Upper lobe of right lung (tissue), 1 donor: ENCODE measurements at regions not wholly inside any gene's neighbourhood (a gene's known extent, or its start where the extent isn't known, plus 50 kb on each side); places are given as distances from the start of the nearest gene placed in this dataset.

Experiments
- ATAC-seq: fragments of 200-7000 bp; cut with Tn5 transposase; one replicate; pipeline ENCODE4 v1.9.1; 2020; ENCODE audit warnings: mild to moderate bottlenecking, moderate library complexity
- DNase-seq: peaks from one replicate; pipeline ENCODE4 v3.0.0-alpha.2; 2020
- H3K27ac ChIP-seq: fragments of 200-600 bp; one replicate; pipeline ENCODE4 v1.8.0; 2022
- H3K27me3 ChIP-seq: fragments of 200-600 bp; one replicate; pipeline ENCODE4 v1.8.0; 2022; ENCODE audit warnings: mild to moderate bottlenecking
- H3K36me3 ChIP-seq: fragments of 200-600 bp; one replicate; pipeline ENCODE4 v1.8.0; 2022
- H3K4me1 ChIP-seq: fragments of 200-600 bp; one replicate; pipeline ENCODE4 v1.8.0; 2022
- H3K4me3 ChIP-seq: fragments of 200-600 bp; one replicate; pipeline ENCODE4 v1.8.0; 2022; ENCODE audit warnings: mild to moderate bottlenecking
- H3K9me3 ChIP-seq: fragments of 200-600 bp; one replicate; pipeline ENCODE4 v1.8.0; 2022
- intact Hi-C: fragments of 100-400 bp; cut with DNase I; formaldehyde crosslinking; loops from one replicate; pipeline ENCODE4 v1.11.0; 2022
- TF ChIP-seq, protein P1 (sequence below): fragments of 200-600 bp; IDR thresholded peaks from one replicate; pipeline ENCODE4 v1.8.0; 2022; ENCODE audit warnings: antibody characterized with exemption
- donor health status: DM: no; HTN: yes; CAD: no; lungs with severe emphysema.

DNA sequence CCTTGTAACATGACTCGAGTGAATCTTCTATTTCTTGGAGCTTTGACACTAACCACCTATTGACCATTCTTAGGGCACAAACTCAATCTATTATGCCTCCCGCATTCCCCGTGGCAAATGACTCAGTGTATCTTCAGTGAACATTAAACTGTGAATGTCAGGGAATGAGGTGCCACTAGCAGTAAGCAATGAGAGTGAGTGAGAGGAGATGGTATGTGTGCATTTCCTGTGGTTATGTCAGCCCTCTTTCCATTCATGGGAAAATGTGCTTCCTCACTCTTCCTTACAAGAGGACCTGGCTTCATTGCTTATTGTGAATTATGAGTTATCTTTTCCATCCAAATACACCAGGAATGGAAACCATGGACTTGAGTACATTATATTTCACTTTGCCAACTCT, 229.2 kb downstream of the EMP1 start:
- H3K4me3 ChIP-seq: no peak overlapping the region
- H3K9me3 ChIP-seq: no peaks in the 10 kb centered on the region
- ATAC-seq: no peak
- H3K4me1 ChIP-seq: no peaks in the 10 kb centered on the region
- no peaks in the 10 kb centered on the region for H3K27me3 ChIP-seq
- no peak overlapping the region for H3K27ac ChIP-seq
- no peak for DNase-seq
- H3K36me3 ChIP-seq: no peaks in the 10 kb centered on the region
- intact Hi-C loops: no loop called here
- TF ChIP-seq, protein P1, sequence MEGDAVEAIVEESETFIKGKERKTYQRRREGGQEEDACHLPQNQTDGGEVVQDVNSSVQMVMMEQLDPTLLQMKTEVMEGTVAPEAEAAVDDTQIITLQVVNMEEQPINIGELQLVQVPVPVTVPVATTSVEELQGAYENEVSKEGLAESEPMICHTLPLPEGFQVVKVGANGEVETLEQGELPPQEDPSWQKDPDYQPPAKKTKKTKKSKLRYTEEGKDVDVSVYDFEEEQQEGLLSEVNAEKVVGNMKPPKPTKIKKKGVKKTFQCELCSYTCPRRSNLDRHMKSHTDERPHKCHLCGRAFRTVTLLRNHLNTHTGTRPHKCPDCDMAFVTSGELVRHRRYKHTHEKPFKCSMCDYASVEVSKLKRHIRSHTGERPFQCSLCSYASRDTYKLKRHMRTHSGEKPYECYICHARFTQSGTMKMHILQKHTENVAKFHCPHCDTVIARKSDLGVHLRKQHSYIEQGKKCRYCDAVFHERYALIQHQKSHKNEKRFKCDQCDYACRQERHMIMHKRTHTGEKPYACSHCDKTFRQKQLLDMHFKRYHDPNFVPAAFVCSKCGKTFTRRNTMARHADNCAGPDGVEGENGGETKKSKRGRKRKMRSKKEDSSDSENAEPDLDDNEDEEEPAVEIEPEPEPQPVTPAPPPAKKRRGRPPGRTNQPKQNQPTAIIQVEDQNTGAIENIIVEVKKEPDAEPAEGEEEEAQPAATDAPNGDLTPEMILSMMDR: no peak

DNA sequence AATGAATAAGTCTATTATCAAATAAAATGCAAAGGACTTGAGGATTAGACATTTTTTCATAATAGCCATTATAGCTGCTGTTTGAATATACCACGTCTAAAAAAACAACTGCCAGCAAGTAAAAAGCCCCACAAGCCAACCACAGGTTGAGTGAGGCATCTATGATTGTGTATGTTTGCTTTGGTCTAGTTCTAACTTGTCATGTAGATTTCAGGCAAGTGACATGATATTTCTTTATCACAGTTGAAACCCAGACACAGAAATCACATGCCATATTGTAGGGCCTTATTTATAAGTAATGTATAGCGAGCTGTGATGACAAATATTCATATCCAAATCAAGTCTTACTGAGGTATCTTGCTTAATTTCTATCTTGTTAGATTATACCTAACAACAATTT, 225.8 kb downstream of the EMP1 start:
- TF ChIP-seq, protein P1: no peak
- no peaks in the 10 kb centered on the region for H3K9me3 ChIP-seq

DNA sequence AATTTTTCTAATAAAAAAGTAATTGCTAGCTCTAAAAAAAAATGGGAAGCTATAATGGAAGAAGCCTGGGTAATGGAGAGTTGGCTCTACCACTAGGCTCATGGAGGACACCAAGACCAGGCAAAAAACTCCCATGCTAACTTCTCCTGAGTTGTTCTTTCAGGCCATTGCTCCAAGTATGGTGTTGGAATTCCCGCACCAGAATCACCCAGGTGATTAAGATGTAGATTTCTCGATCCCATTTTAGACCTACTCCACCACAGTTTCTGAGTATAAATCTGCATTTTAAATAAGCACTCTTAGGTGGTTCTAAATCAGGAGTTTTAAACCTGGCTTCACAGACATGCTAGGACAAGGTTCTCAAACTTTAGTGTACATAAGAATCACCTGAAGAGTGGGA, 221.0 kb downstream of the EMP1 start:
- no peak overlapping the region for H3K4me3 ChIP-seq
- ATAC-seq: no peak

More for the DNA sequence above, 225.8 kb downstream of the EMP1 start:
- no peak overlapping the region for H3K27ac ChIP-seq
- DNase-seq (no peak), ATAC-seq (no peak)
- no peaks in the 10 kb centered on the region for H3K4me1 ChIP-seq
- intact Hi-C loops: no loop called here
- H3K4me3 ChIP-seq: no peak overlapping the region
- no peaks in the 10 kb centered on the region for H3K36me3 ChIP-seq
- no peaks in the 10 kb centered on the region for H3K27me3 ChIP-seq

DNA sequence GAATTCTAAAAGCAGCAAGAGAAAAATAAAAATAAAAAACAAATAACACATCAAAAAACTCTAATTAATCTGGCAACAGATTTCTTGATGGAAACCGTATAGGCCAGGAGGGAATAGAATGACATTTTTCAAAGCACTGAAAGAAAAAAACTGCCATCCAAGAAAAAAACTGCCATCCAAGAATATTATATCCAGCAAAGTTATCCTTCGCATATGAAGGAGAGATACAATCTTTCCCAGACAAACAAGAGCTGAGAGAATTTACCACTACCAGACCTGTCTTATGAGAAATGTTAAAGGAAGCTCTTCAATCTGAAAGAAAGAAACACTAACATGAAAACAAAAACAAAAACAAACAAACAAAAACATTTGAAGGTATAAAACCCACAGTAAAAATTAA, 214.8 kb downstream of the EMP1 start:
- ATAC-seq (no peak), DNase-seq (no peak)
- Histone ChIP-seq H3K4me1 (no peaks in the 10 kb centered on the region), H3K4me3 (no peak overlapping the region), H3K27ac (no peak overlapping the region), H3K27me3 (no peaks in the 10 kb centered on the region), H3K9me3 (no peaks in the 10 kb centered on the region), H3K36me3 (no peaks in the 10 kb centered on the region)
- TF ChIP-seq, protein P1: no peak
- intact Hi-C loops: no loop called here

More for the DNA sequence above, 221.0 kb downstream of the EMP1 start:
- no peak for DNase-seq
- Histone ChIP-seq H3K36me3 (no peaks in the 10 kb centered on the region), H3K4me1 (no peaks in the 10 kb centered on the region), H3K27me3 (no peaks in the 10 kb centered on the region), H3K27ac (no peak overlapping the region), H3K9me3 (no peaks in the 10 kb centered on the region)
- TF ChIP-seq, protein P1: no peak
- intact Hi-C loops: no loop called here

DNA sequence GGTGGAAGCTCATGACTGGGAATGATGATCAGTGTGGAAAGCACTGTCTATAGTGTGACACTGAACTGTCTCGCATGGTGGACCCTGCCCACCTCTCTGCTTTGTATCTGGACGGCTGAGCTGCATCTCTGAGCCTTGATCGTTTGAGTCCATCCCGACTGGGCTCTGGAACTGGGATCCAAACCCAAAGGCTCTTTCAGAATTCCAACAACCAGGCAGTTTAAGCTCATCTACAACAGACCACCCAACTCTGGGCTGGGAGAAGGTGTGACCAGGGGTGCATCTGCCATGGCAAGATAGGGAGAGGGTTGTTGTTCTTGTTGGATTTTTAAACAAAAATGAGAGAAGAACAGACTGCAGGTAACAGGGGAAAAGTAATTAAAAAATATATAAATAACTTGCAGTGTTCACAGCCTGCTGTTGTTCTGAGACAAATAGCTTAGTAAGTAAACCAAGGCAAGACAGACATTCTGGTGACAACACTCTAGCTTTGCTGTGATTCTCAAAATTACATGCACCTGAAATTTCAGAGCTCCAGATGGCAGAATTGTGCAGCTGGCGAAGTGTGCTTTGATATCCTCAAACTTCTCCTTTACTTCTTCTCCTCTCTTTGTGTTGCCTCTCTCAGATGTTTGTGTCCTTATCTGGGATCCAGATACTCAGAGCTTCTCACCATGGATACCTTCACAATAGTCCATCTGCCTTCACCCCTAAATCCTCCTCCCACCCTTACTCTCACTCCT, 209.6 kb downstream of the EMP1 start:
- DNase-seq: no peak

More for the DNA sequence above, 209.6 kb downstream of the EMP1 start:
- Histone ChIP-seq H3K27me3 (no peaks in the 10 kb centered on the region), H3K36me3 (no peaks in the 10 kb centered on the region), H3K27ac (no peak overlapping the region), H3K4me3 (no peak overlapping the region), H3K9me3 (no peaks in the 10 kb centered on the region), H3K4me1 (no peaks in the 10 kb centered on the region)
- ATAC-seq: no peak
- intact Hi-C loops: no loop called here
- TF ChIP-seq, protein P1: no peak
